Spleen (tissue), 11 donors: ENCODE measurements at regions not wholly inside any gene's neighbourhood (a gene's known extent, or its start where the extent isn't known, plus 50 kb on each side); places are given as distances from the start of the nearest gene placed in this dataset.

Experiments used
- DNase-seq: peaks from one replicate; pipeline ENCODE4 v3.0.0-alpha.2; 2020
- H3K27ac ChIP-seq, 8 donors: fragments of 200-600 bp; sonication (generic) in 7 of 8; 1 replicate in 4 of 8; 2 replicates in 4 of 8; pipeline versions ENCODE4 v1.5.0 to v1.8.0; 2016 to 2021; ENCODE audit warnings: inconsistent platforms in 4 of 8, mild to moderate bottlenecking in 4 of 8, moderate library complexity in 1 of 8
- H3K27me3 ChIP-seq, 7 donors: fragments of 200-600 bp; sonication (generic) in 6 of 7; replicated peaks in 1 of 7; 1 replicate in 4 of 7; 2 replicates in 3 of 7; pipeline versions ENCODE4 v1.5.0 to v1.8.0; 2016 to 2021; ENCODE audit warnings: inconsistent platforms in 3 of 7, mild to moderate bottlenecking in 1 of 7
- H3K36me3 ChIP-seq, 6 donors: fragments of 200-600 bp; sonication (generic) in 5 of 6; 1 replicate in 4 of 6; 2 replicates in 2 of 6; pipeline versions ENCODE4 v1.5.0 to v1.8.0; 2016 to 2021; ENCODE audit warnings: inconsistent platforms in 2 of 6
- H3K4me1 ChIP-seq, 6 donors: fragments of 200-600 bp; sonication (generic) in 5 of 6; 1 replicate in 3 of 6; 2 replicates in 3 of 6; pipeline versions ENCODE4 v1.5.0 to v1.8.0; 2016 to 2021; ENCODE audit warnings: inconsistent platforms in 3 of 6
- H3K4me3 ChIP-seq, 8 donors: fragments of 200-600 bp; sonication (generic) in 7 of 8; 1 replicate in 4 of 8; 2 replicates in 4 of 8; pipeline versions ENCODE4 v1.5.0 to v1.8.0; 2016 to 2021; ENCODE audit warnings: inconsistent platforms in 4 of 8, mild to moderate bottlenecking in 4 of 8, moderate library complexity in 2 of 8
- H3K9me3 ChIP-seq, 8 donors: fragments of 200-600 bp; sonication (generic) in 7 of 8; 1 replicate in 4 of 8; 2 replicates in 4 of 8; pipeline versions ENCODE4 v1.5.0 to v1.8.0; 2016 to 2021; ENCODE audit warnings: inconsistent platforms in 4 of 8
- CTCF ChIP-seq, 11 experiments: fragments of 200-600 bp in 7 of 11; fragments of 450-650 bp in 4 of 11; sonication (generic) in 4 of 11; IDR thresholded peaks in 8 of 11; conservative IDR thresholded peaks in 3 of 11; 1 replicate in 7 of 11; 2 replicates in 4 of 11; pipeline versions ENCODE4 v1.4.0 to v1.8.0; 2016 to 2021; ENCODE audit warnings: antibody characterized with exemption in 11 of 11, inconsistent platforms in 4 of 11, mild to moderate bottlenecking in 1 of 11
- POLR2A ChIP-seq, 3 donors: fragments of 450-650 bp; IDR thresholded peaks; one replicate each; pipeline ENCODE4 v1.5.1; 2017; ENCODE audit warnings: antibody characterized with exemption in 3 of 3, mild to moderate bottlenecking in 1 of 3
- POLR2AphosphoS5 ChIP-seq, 3 donors: sonication (generic); formaldehyde crosslinking; IDR thresholded peaks; one replicate each; pipeline ENCODE4 v1.5.1; 2017; ENCODE audit warnings: antibody characterized with exemption in 3 of 3
- WGBS, 5 donors: extraction: QIAGEN DNeasy Blood & Tissue Kit in 3 of 5; methylation state at CpG; one replicate each; pipeline versions ENCODE4 v1.1.5 to v1.1.7; 2013 to 2018; 5-methylcytosine and 5-hydroxymethylcytosine counted together
- intact Hi-C: fragments of 100-400 bp; cut with DNase I; formaldehyde crosslinking; loops from one replicate; pipeline ENCODE4 v1.15.0; 2023; ENCODE audit warnings: low total_unique reads
- donor health status: healthy with polysubstance abuse.
- donor health status: DM: no; HTN: no; CAD: no; lungs with moderate emphysema.
- donor health status: DM: no; HTN: no; CAD: no.
- donor health status: Bipolar disorder and iron deficiency.
- donor health status: healthy.
- donor health status: DM: no; HTN: no; CAD: no.
- donor health status: DM: yes; HTN: yes; CAD: no.

GRCh38 chr10:113425541-113425951, 127.3 kb upstream of the HABP2 start:
- Histone ChIP-seq H3K27ac (no peak overlapping the region), H3K9me3 (peaks cover 0 to 7% (median 2%) of the 10 kb centered on the region in 8 donors), H3K36me3 (no peaks in the 10 kb centered on the region), H3K4me1 (no peaks in the 10 kb centered on the region), H3K27me3 (no peaks in the 10 kb centered on the region), H3K4me3 (no peak overlapping the region)
- no peak for TF ChIP-seq CTCF (IDR thresholded peaks at IDR 0.05 in 8 of 11, conservative IDR thresholded peaks at IDR 0.05 in 3 of 11)
- no peak for TF ChIP-seq POLR2AphosphoS5 (IDR thresholded peaks at IDR 0.05)
- no peak for TF ChIP-seq POLR2A (IDR thresholded peaks at IDR 0.05)
- intact Hi-C loops = no loop called here
- WGBS, 5 donors = 82 to 90% (median 86%) methylated on average over 7 of the region's 7 CpGs
- no peak for DNase-seq

- H3K4me1 ChIP-seq = no peaks in the 10 kb centered on the region
- WGBS, 5 donors = 67 to 93% (median 85%) methylated on average over 6 to 8 of the region's 8 CpGs
- no peaks in the 10 kb centered on the region for H3K36me3 ChIP-seq
- H3K27ac ChIP-seq = no peak overlapping the region
- intact Hi-C loops = no loop called here
- H3K4me3 ChIP-seq = no peak overlapping the region
- DNase-seq = no peak
- peaks cover 0 to 4% (median 0%) of the 10 kb centered on the region in 8 donors for H3K9me3 ChIP-seq
- TF ChIP-seq CTCF (IDR thresholded peaks at IDR 0.05 in 8 of 11, conservative IDR thresholded peaks at IDR 0.05 in 3 of 11) (no peak), POLR2A (IDR thresholded peaks at IDR 0.05) (no peak), POLR2AphosphoS5 (IDR thresholded peaks at IDR 0.05) (no peak)
- no peaks in the 10 kb centered on the region for H3K27me3 ChIP-seq
These were observed 126.5 kb upstream of the HABP2 start for GRCh38 chr10:113426181-113426877.

GRCh38 chr10:113427236-113427735, 125.6 kb upstream of the HABP2 start:
- Histone ChIP-seq H3K9me3 (peaks cover 0 to 4% (median 0%) of the 10 kb centered on the region in 8 donors), H3K4me1 (no peaks in the 10 kb centered on the region), H3K27me3 (no peaks in the 10 kb centered on the region), H3K4me3 (no peak overlapping the region), H3K27ac (no peak overlapping the region), H3K36me3 (no peaks in the 10 kb centered on the region)
- DNase-seq = no peak
- TF ChIP-seq CTCF (IDR thresholded peaks at IDR 0.05 in 8 of 11, conservative IDR thresholded peaks at IDR 0.05 in 3 of 11) (no peak), POLR2AphosphoS5 (IDR thresholded peaks at IDR 0.05) (no peak), POLR2A (IDR thresholded peaks at IDR 0.05) (no peak)
- WGBS, 5 donors = 71 to 82% (median 75%) methylated on average over 4 of the region's 4 CpGs
- intact Hi-C loops = no loop called here

GRCh38 chr10:113427811-113428558, 124.9 kb upstream of the HABP2 start:
- no peak for TF ChIP-seq POLR2A (IDR thresholded peaks at IDR 0.05)
- no peak for TF ChIP-seq POLR2AphosphoS5 (IDR thresholded peaks at IDR 0.05)
- TF ChIP-seq CTCF (IDR thresholded peaks at IDR 0.05 in 8 of 11, conservative IDR thresholded peaks at IDR 0.05 in 3 of 11) = no peak
- no peak for DNase-seq
- H3K27me3 ChIP-seq = no peaks in the 10 kb centered on the region
- no peak overlapping the region for H3K27ac ChIP-seq
- no peaks in the 10 kb centered on the region for H3K4me1 ChIP-seq
- peaks cover 0 to 4% (median 0%) of the 10 kb centered on the region in 8 donors for H3K9me3 ChIP-seq
- 81 to 86% (median 81%) methylated on average over 5 of the region's 5 CpGs for WGBS, 5 donors
- no peak overlapping the region for H3K4me3 ChIP-seq
- intact Hi-C loops = no loop called here
- no peaks in the 10 kb centered on the region for H3K36me3 ChIP-seq
